Urinary bladder (tissue), 3 donors: ENCODE measurements at regions not wholly inside any gene's neighbourhood (a gene's known extent, or its start where the extent isn't known, plus 50 kb on each side); places are given as distances from the start of the nearest gene placed in this dataset.

ENCODE experiments used
- DNase-seq: peaks from one replicate; pipeline ENCODE4 v3.0.0-alpha.2; 2015; ENCODE audit errors: extremely low spot score
- H3K27ac ChIP-seq: one replicate; pipeline ENCODE4 v1.5.1; 2013; ENCODE audit warnings: low read depth, mild to moderate bottlenecking, moderate library complexity
- H3K36me3 ChIP-seq: one replicate; pipeline ENCODE4 v1.6.1; 2013; ENCODE audit warnings: mild to moderate bottlenecking, moderate library complexity; ENCODE audit not compliant: insufficient read depth
- H3K4me1 ChIP-seq: one replicate; pipeline ENCODE4 v1.6.1; 2013; ENCODE audit warnings: mild to moderate bottlenecking, moderate library complexity; ENCODE audit not compliant: insufficient read depth
- H3K4me3 ChIP-seq: one replicate; pipeline ENCODE4 v1.5.1; 2013; ENCODE audit warnings: low read depth, low read length
- WGBS: extraction: QIAGEN DNeasy Blood & Tissue Kit; methylation state at CpG from one replicate; pipeline ENCODE4 v1.1.7; 2013; 5-methylcytosine and 5-hydroxymethylcytosine counted together
- donor health status: healthy with polysubstance abuse.
- donor health status: healthy.

DNA sequence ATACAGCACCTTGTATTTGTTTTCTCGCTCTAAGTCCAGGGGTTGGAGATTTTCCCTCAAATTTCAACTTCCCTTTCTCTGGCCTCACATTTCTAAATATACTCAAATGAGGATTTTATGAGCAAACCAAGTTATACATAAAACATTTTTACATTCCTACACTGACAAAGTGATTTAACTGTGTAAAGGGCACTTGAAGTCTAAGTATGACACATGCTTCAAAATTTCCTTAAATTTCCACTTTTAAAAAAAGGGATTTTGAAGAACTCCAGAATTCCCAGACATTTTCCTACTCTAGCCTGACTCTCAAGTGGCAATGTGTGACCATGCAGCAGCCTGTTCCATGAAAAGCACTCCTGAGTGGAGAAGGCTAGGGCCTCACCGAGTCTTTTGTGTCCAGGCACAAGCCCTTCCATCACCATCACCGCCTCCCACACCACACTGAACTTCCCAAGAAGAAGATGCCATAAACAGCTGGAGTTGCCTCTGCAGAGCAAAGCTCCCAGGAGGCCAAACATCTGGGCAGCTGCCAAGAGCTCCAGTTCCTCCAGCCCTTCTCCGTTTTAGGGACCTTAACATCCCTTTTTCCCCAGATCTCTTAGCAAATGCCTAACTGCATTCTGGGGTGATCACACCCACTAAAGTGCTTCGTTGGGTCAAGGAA, 68.9 kb downstream of the NCR2 start:
- WGBS = 55% methylated on average over 5 of the region's 5 CpGs
- no peaks in the 10 kb centered on the region for H3K36me3 ChIP-seq
- H3K4me3 ChIP-seq = no peak overlapping the region
- DNase-seq = no peak
- H3K27ac ChIP-seq = no peak overlapping the region
- no peaks in the 10 kb centered on the region for H3K4me1 ChIP-seq

DNA sequence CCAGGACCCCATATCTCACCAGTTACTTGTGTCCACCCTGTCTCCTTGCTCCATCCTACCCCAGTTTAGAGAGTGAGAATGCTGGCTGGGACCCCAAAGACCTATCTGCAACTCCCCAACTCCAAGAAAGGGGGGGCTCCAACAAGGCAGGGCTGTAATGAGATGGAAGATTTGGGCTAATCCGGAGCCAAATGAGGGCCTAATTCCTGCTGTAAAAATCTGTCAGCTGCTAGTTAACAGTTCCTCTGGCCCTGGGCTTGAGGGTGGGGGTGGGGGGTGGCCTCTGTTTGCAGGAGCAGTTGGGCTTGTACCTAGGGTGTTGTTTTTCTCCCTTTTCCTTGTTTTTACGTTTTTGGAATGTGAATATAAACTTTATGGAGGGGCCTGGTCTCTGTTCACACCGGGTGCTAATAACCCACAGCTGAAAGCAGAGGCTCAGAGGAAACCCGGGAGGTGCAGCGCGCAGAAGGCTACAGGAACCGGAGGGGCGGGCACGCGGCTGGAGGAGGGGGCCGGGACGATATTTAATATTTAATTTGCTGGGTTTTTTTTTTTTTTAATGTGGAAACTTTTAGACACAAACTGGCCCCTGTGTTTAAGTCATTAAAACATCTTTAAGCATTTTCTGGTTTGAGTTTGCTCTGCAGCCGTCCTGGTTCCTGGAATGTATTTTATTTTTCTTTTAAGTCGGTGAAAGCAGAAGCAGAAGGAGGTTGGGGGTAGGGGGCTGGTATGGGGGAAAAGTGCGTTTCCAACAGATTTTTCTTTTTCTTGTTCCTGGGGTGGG, 70.7 kb downstream of the NCR2 start:
- Histone ChIP-seq H3K36me3 (no peaks in the 10 kb centered on the region), H3K4me1 (no peaks in the 10 kb centered on the region), H3K27ac (no peak overlapping the region), H3K4me3 (no peak overlapping the region)
- DNase-seq = no peak
- WGBS = 52% methylated on average over 15 of the region's 15 CpGs

DNA sequence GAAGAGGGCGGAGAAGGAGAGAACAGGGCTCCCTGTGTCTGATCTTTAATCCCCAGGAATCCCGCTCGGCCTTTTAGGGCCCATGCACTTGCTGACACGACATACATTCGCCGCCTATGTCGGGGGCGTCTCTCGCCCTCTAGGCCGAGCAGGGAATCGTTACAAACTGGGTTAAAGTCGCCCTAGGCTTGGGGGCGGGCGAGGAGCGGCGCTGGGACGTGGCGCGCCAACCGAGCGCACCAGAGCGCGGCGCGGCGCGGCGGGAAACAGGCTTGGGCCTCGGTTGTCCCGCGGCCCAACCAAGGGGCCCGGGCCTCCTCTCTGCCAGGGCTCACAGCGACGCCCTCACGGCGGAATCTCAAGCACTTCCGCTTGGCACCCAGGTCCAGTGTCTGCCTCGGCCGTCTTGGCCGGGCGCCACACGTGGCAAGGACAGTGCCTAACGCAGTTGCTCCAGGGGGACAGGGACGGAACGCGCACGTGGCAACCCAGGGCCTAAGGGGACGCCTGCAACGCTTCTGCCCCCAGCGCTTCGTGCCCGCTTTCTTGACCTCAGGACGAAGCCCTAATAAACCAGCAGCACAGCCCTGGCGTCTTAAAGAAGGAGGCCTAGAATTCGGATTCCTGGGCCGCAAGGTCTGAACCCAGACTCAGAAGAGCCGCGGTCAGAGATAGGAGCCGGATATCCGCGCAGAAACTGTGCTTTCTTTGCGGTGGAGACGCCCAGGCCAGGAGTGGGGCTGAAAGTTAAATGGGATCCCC, 71.5 kb downstream of the NCR2 start:
- no peak for DNase-seq
- H3K4me1 ChIP-seq = no peaks in the 10 kb centered on the region
- WGBS = 57% methylated on average over 63 of the region's 63 CpGs
- no peak overlapping the region for H3K4me3 ChIP-seq
- H3K27ac ChIP-seq = no peak overlapping the region
- no peaks in the 10 kb centered on the region for H3K36me3 ChIP-seq

DNA sequence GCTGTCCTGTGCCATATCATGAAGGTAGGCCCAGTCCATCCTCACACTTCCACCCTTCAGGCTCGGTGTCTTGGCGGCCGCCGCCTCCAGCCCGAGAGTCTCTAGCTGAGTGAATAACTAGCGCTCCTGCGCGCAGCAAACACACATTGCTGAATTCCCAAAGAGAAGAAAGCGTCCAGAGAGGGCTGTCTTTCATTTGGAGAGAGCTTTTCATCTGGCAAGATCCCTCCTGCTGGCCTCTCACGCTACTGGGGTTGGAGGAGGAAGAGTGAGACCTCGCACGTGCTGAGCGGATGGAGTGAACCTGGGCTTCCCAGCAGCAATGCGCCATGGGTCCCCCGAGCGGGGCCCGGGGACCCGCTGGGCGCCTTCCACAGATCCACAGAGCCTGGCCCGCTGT, 73.2 kb downstream of the NCR2 start:
- DNase-seq = no peak
- H3K36me3 ChIP-seq = no peaks in the 10 kb centered on the region
- H3K27ac ChIP-seq = no peak overlapping the region
- no peaks in the 10 kb centered on the region for H3K4me1 ChIP-seq
- WGBS = 68% methylated on average over 20 of the region's 20 CpGs
- H3K4me3 ChIP-seq = no peak overlapping the region

DNA sequence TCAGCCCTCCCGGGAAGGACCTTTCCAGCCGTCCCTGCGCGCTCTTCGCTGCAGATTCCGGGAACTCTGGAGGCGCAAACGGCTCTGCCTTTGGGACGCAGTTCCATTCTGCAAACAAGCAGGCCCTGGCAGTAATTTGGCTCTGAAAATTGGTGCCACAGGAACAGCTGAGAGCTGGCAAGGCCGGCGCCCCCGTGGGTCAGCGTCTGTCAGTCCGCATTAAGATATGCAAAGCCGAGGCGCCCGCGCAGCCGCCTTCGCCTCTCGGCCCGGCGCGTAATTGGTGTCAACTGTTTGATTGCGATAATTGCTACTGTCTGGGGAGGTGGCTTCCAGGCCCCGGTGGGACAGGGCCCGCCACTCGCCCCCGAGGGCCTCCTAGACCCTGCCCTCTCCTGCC, 73.6 kb downstream of the NCR2 start:
- Histone ChIP-seq H3K4me3 (no peak overlapping the region), H3K4me1 (no peaks in the 10 kb centered on the region), H3K27ac (no peak overlapping the region), H3K36me3 (no peaks in the 10 kb centered on the region)
- 73% methylated on average over 29 of the region's 29 CpGs for WGBS
- DNase-seq = no peak

DNA sequence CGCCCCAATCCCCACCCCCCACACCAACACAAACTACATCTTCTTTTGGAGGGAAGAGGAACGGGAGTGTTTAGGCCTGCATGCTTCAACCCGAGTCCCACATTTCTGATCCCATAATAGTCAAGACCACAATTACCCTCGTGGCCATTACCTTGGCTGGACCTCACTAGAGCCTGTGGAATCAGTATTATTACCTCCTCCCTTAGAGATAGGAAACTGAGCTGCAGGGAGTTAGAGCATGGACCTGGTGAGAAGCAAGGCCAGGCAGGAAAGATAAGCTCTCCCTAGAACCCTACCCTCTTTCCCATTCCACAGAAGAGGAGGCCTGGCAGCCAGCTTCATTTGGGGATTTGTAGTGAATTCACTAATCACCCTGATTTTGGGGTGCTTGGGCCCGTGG, 74.1 kb downstream of the NCR2 start:
- DNase-seq = no peak
- 70% methylated on average over 5 of the region's 5 CpGs for WGBS
- no peaks in the 10 kb centered on the region for H3K36me3 ChIP-seq
- H3K4me1 ChIP-seq = no peaks in the 10 kb centered on the region
- H3K27ac ChIP-seq = no peak overlapping the region
- no peak overlapping the region for H3K4me3 ChIP-seq

DNA sequence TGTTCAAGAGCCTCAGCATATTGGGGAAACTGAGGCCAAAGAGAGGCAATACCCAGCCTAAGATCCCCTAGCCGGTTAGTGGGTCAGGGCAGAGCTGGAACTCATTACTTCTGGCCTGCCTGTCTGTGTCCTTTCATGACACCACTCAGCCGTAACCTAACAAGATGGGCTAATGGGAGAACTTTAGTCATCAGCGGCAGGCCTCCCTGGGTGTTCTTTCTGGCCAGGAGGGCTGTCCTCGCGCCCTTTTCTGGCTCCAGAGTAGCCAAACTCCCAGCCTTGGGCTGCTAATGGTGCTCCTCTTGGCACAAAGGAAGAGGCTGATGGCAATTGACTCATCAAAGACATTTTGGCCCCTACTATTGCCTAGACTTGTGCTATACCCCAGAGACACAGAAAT, 76.6 kb downstream of the NCR2 start:
- Histone ChIP-seq H3K4me3 (no peak overlapping the region), H3K4me1 (no peaks in the 10 kb centered on the region), H3K27ac (no peak overlapping the region), H3K36me3 (no peaks in the 10 kb centered on the region)
- 90% methylated on average over 5 of the region's 5 CpGs for WGBS
- no peak for DNase-seq

DNA sequence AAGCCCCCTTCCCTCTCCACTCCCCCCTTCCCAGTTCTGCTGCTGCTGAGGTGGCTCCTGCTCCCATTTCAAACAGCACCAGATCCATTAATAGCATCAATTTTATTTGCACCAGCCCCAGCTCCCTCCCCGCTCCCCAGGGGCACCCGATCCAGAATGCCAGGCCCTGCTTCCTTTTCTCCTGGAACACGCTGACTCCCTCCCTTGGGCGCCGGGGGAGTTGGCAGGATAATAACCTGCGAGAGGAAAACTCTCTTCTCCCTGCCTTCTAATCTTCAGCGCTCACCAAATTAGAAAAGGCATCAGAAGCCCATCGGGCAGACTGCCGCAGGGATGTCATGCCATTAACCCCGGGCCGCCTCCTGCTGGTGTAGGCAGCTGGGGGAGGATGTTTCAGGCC, 77.8 kb downstream of the NCR2 start:
- Histone ChIP-seq H3K4me1 (no peaks in the 10 kb centered on the region), H3K27ac (no peak overlapping the region), H3K36me3 (no peaks in the 10 kb centered on the region), H3K4me3 (no peak overlapping the region)
- 60% methylated on average over 11 of the region's 11 CpGs for WGBS
- DNase-seq = no peak

DNA sequence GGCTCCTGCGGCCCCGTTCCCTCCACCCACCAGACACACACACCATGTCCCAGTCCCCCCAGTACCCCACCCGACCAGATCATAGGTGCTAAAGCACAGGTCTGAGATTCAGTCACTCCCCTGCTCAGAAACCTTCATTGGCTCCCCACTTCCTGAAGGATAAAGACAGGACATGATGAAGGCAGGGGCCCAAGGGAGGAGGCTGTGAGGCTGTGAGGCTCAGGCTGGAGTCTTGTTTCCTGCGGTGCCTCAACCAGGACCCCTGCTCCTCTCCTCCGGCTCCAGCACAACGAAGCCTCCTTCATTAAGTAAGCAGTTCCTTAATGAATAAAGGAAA, 81.1 kb downstream of the NCR2 start:
- DNase-seq = no peak
- Histone ChIP-seq H3K4me3 (no peak overlapping the region), H3K4me1 (no peaks in the 10 kb centered on the region), H3K27ac (no peak overlapping the region), H3K36me3 (no peaks in the 10 kb centered on the region)
- WGBS = 43% methylated on average over 6 of the region's 6 CpGs

DNA sequence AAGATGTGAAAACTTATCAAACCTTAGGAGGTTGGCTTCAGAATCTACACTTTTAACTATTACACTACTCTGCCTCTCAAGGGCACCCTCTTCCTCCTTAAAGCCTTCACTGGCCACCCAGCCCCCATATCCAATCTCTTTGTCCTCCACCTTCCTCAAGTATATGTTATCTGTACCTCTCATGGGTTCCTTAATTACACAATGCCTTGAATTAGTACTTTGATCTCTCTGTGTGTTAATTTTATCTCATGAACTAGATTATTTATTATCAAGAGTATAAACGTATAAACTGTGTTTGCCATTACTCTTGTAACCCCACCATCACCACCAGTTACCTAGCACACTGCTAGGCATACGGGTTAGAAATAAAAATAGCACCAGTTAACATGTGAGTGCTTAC, 83.3 kb downstream of the NCR2 start:
- no peaks in the 10 kb centered on the region for H3K36me3 ChIP-seq
- no peak overlapping the region for H3K4me3 ChIP-seq
- no peaks in the 10 kb centered on the region for H3K4me1 ChIP-seq
- H3K27ac ChIP-seq = no peak overlapping the region
- WGBS = 76% methylated on average over 2 of the region's 2 CpGs
- no peak for DNase-seq

DNA sequence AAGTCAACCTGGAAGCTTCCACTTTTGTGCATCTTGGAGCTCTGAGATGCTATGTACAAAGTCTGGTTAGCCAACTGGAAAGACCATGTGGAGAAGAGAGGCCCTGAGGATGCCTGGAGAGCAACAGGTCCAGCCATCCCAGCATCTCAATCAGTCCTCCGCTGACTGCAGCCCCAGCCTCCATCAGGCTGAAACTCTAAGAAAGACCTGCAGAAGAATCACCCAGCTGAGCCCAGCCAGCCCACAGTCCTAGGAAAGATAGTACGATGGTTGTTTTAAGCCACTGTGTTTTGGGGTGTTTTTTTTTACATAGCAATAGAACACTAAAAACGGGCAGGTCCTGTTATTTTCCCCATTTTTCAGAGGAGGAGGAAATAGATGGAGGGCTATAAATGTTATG, 84.0 kb downstream of the NCR2 start:
- Histone ChIP-seq H3K4me1 (no peaks in the 10 kb centered on the region), H3K4me3 (no peak overlapping the region), H3K36me3 (no peaks in the 10 kb centered on the region), H3K27ac (no peak overlapping the region)
- no peak for DNase-seq
- WGBS = 93% methylated on average over 3 of the region's 3 CpGs

DNA sequence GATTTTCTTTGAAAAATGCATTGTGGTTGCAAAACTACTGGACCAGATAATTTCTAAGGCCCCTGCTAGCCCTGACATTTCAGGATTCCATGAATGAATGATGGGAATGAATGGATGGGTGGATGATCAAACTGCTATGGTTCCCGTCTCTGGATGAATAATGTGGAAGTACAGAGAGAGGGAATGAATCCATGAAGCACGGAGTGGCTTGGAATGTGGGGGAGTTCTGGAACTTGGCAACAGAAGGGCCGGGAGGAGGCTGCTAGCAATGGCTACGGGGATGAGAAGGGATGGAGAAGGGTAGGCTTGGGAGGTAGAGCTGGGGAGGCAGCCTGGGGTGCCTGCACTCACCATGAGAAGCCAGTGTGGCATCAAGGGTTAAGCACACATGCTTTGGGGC, 84.8 kb downstream of the NCR2 start:
- 80% methylated on average over 4 of the region's 4 CpGs for WGBS
- no peak for DNase-seq
- H3K4me1 ChIP-seq = no peaks in the 10 kb centered on the region
- H3K4me3 ChIP-seq = no peak overlapping the region
- no peak overlapping the region for H3K27ac ChIP-seq
- no peaks in the 10 kb centered on the region for H3K36me3 ChIP-seq

DNA sequence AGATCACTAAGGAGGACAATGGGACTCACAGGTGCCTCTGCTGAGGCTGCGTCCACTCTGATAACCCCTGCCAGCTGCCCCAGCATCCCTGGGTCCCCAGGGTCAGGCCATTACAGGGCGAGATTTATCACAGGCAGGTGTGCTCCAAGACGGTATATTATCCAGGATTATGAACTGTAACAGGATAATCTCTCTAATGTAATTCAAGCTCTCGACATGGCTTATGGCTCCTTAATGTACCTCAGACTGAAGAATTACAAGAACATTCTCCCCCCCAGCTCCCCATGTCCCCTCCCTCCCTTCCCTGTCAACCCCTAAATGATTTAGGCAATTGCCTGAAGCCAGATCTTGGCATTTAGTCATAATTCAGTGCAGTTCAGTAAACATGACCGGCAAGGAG, 86.8 kb downstream of the NCR2 start:
- Histone ChIP-seq H3K4me1 (no peaks in the 10 kb centered on the region), H3K4me3 (no peak overlapping the region), H3K27ac (no peak overlapping the region), H3K36me3 (no peaks in the 10 kb centered on the region)
- no peak for DNase-seq
- WGBS = 40% methylated on average over 5 of the region's 5 CpGs

DNA sequence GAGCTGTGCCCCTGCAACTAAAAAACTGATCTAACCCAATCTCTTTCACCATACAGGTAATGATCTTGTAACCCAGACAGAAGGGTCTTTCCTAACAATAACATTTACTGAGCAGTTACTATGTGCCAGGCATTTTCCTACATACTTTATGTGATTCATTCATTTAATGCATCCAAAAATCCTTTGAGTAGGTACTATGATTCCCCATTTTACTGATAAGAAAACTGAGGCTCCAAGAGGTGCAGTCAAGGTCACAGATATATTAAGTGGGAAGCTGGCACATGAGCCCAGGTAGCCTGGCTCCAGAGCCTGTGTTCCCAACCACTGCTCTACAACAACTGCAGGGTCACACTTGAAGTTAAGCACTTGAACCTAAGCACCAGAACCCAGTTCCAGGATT, 87.6 kb downstream of the NCR2 start:
- H3K27ac ChIP-seq = no peak overlapping the region
- no peaks in the 10 kb centered on the region for H3K4me1 ChIP-seq
- DNase-seq = no peak
- H3K4me3 ChIP-seq = no peak overlapping the region
- no peaks in the 10 kb centered on the region for H3K36me3 ChIP-seq
